OCI-LY3 (cell line): ENCODE measurements at regions not wholly inside any gene's neighbourhood (a gene's known extent, or its start where the extent isn't known, plus 50 kb on each side); places are given as distances from the start of the nearest gene placed in this dataset.

Experiments used
- EZH2phosphoT487 ChIP-seq: fragments of 200-600 bp; shearing (Covaris generic); IDR thresholded peaks from 2 replicates; pipeline ENCODE4 v1.6.1; 2018; ENCODE audit warnings: antibody characterized with exemption, mixed run types, low read depth
- TF ChIP-seq, protein P1 (sequence below): fragments of 200-600, 300-600 bp; sonication (generic); IDR thresholded peaks from 2 replicates; pipeline ENCODE4 v1.5.1; 2014; ENCODE audit warnings: antibody characterized with exemption, low read length, low read depth

DNA sequence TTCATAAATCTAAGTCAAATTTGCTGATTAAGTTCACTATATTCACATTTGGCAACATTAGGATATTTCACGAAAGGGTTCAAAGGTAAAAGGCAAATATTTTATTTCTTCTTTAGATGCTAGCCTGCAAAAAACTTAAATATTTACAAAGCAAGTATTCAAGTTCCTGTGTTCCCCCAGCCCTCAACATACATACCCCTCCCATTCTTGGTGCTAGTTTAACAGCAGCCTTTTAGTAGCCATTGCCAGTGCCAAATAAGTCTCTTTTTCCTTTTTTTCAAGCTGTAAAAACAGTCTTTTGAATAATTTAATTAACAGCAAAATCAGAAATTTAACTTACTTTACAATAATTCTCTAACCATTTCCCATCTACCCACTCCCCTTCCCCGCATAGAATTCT is 288.5 kb upstream of the TMEM161B start:
- TF ChIP-seq, protein P1, sequence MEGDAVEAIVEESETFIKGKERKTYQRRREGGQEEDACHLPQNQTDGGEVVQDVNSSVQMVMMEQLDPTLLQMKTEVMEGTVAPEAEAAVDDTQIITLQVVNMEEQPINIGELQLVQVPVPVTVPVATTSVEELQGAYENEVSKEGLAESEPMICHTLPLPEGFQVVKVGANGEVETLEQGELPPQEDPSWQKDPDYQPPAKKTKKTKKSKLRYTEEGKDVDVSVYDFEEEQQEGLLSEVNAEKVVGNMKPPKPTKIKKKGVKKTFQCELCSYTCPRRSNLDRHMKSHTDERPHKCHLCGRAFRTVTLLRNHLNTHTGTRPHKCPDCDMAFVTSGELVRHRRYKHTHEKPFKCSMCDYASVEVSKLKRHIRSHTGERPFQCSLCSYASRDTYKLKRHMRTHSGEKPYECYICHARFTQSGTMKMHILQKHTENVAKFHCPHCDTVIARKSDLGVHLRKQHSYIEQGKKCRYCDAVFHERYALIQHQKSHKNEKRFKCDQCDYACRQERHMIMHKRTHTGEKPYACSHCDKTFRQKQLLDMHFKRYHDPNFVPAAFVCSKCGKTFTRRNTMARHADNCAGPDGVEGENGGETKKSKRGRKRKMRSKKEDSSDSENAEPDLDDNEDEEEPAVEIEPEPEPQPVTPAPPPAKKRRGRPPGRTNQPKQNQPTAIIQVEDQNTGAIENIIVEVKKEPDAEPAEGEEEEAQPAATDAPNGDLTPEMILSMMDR, result no peak
- TF ChIP-seq EZH2phosphoT487, result no peak
